ENCODE measurements at regions not wholly inside any gene's neighbourhood (a gene's known extent, or its start where the extent isn't known, plus 50 kb on each side); places are given as distances from the start of the nearest gene placed in this dataset.
A peak's percentile ranks its signal among the peaks of the same experiment; 100 is the strongest.

DNA sequence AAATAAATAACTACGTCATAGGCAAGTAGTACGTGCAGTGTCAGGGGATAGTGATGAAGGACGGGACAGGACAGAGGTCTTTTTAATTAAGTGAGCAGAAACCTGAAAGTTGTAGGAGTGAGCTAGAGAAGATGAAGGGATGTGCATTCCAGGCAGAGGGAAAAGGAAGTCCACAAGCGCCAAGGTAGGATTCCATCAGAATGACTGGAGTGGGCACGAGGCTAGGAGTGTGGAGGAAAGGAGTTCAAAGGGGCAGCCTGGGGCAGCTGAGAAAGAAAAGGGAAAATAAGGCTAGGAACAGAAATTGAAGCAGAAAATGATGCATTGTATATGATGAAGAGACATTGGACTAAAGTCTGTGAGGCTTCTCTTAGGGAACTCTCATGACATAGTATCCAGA, 192.2 kb upstream of the TLL1 start:
- TF ChIP-seq, protein P1, sequence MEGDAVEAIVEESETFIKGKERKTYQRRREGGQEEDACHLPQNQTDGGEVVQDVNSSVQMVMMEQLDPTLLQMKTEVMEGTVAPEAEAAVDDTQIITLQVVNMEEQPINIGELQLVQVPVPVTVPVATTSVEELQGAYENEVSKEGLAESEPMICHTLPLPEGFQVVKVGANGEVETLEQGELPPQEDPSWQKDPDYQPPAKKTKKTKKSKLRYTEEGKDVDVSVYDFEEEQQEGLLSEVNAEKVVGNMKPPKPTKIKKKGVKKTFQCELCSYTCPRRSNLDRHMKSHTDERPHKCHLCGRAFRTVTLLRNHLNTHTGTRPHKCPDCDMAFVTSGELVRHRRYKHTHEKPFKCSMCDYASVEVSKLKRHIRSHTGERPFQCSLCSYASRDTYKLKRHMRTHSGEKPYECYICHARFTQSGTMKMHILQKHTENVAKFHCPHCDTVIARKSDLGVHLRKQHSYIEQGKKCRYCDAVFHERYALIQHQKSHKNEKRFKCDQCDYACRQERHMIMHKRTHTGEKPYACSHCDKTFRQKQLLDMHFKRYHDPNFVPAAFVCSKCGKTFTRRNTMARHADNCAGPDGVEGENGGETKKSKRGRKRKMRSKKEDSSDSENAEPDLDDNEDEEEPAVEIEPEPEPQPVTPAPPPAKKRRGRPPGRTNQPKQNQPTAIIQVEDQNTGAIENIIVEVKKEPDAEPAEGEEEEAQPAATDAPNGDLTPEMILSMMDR (conservative IDR thresholded peaks at IDR 0.05; ENCODE audit: low read depth, low read length): no peak
- no peak overlapping the region for H3K4me3 ChIP-seq (ENCODE audit: low read length)
- DNase-seq (ENCODE audit: low read depth): no peak

DNA sequence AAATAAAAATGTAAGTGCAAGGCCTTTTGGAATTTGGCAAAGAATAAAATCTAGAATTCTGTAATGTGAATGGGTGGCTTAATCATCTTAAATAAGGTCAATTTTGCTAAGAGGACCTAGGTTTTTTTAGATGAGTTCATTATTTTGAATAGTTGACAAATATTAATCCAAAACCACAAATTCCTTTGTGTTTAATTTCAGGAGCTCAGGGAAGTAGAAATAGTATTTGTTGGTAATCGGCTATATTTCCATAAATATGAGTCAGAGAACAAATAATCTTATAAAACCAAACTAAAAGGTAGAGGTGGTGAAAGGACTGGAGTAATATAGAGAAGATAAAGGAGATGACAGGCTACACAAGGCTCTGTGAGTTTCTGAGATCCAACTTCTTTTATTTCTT, 190.4 kb upstream of the TLL1 start:
- no peak overlapping the region for H3K4me3 ChIP-seq (ENCODE audit: low read length)
- no peak for DNase-seq (ENCODE audit: low read depth)
- TF ChIP-seq, protein P1 (conservative IDR thresholded peaks at IDR 0.05; ENCODE audit: low read depth, low read length): no peak

DNA sequence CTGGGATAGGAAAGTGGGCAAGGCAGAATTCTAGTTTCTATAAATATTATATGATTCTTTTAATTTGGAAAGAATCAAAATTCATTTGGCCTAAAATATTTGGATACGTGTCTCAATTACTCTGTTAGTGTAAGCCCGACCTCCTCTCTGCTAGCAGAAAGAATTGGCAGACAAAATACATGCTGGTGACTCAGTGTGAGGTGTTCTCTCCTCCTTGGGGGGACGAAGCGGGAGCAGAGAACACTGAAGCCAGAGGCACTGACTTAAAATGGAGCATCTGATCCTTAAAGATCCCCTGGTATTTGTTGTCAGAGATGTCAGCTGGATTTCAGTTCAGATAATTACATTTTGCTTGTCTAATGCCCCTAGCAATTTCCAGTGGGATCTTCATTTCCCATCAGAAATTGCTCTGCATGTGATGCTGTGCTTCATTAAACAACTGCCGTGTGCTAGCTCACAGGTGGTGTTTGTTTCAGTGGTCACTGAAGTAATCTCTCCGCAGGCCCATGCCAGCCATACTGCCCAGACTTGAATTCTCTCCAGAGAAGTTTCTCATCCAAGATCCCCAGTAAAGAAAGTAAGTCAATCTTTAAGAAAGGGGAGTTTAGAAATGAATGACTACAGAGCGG, 188.7 kb upstream of the TLL1 start:
- TF ChIP-seq, protein P1 (conservative IDR thresholded peaks at IDR 0.05; ENCODE audit: low read depth, low read length): no peak
- H3K4me3 ChIP-seq (ENCODE audit: low read length): no peak overlapping the region
- no peak for DNase-seq (ENCODE audit: low read depth)

DNA sequence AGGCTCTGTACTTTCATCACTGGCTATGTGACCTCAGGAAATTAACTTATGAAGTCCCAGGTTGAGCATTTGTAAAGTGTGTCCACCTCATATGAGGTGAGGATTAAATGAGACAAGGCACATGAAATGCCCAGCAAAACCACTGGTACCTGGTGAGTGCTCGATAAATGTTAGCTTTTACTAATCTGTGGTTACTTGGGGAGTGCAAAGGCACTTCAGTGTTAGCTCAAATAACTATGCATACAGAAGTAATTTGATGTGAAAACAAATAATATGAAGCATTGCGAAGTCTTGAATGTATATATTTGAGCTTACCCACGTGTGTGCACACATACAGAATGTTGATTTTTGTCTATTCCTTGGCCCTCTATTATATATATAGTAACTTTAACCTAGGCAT, 186.3 kb upstream of the TLL1 start:
- no peak for DNase-seq (ENCODE audit: low read depth)
- no peak overlapping the region for H3K4me3 ChIP-seq (ENCODE audit: low read length)
- TF ChIP-seq, protein P1 (conservative IDR thresholded peaks at IDR 0.05; ENCODE audit: low read depth, low read length): no peak

DNA sequence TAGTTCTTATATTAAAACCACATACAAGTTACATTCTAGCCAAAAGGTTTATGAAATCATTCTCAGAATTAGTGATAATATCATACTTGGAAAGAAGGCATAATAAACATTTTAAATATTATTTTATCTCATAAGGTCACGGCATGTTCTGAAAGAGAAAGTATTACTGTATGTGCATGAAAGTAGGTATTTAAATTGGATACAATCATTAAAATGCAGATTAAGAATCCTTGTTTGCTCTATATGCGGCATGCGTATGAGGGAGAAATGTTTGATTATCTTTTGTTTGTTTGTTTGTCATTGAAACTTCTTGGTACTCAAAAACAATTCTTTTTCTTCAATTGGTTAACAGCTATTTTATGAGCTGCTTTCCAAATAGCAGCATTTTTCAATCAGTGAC, 183.9 kb upstream of the TLL1 start:
- DNase-seq (ENCODE audit: low read depth): no peak
- H3K4me3 ChIP-seq (ENCODE audit: low read length): no peak overlapping the region
- TF ChIP-seq, protein P1 (conservative IDR thresholded peaks at IDR 0.05; ENCODE audit: low read depth, low read length): no peak

DNA sequence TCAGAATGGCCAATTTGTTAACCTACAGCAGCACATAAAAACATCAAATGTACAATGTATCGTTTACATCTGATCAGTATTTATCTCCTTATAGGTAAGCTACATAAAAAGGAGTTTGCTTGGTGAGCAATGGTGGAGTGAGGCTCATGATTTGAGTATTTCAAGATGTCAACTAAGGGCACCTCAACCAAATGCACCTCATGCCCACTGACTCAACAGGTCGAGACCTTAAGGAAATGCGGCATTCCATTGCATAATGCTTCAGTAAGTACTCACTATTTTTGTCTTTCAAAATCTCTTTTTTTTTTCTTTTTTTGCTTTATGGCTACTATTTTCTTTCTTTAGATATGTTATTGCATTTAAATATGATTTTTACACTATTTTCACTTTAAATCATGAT, 181.0 kb upstream of the TLL1 start:
- H3K4me3 ChIP-seq (ENCODE audit: low read length): no peak overlapping the region
- TF ChIP-seq, protein P1 (conservative IDR thresholded peaks at IDR 0.05; ENCODE audit: low read depth, low read length): no peak
- peak; percentile 67 for DNase-seq (ENCODE audit: low read depth)

DNA sequence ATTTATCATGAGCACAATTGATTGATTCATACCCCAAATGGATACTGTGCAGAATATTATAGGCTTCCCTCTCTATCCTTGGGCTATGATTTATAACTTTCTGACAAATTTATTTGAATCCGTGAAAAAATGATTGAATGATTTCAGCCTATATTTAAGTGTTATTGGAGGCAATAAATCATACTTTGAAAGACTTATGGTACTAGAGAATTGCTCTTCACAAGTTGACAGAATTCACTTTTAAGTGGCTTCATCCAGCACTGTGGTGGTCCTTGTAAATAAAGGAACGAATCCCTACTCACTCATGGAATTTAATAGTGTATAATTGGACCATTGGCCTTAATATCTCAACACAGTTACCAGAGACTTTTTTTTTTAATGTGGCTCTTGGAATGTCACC, 174.8 kb upstream of the TLL1 start:
- H3K4me3 ChIP-seq (ENCODE audit: low read length): no peak overlapping the region
- DNase-seq (ENCODE audit: low read depth): no peak
- TF ChIP-seq, protein P1 (conservative IDR thresholded peaks at IDR 0.05; ENCODE audit: low read depth, low read length): no peak
